Small intestine (tissue), 7 donors: ENCODE measurements at regions not wholly inside any gene's neighbourhood (a gene's known extent, or its start where the extent isn't known, plus 50 kb on each side); places are given as distances from the start of the nearest gene placed in this dataset.

Experiments
- DNase-seq, 2 donors: peaks; one replicate each; pipeline versions ENCODE4 v3.0.0 to v3.0.0-alpha.2; 2013
- FAIRE-seq: peaks from 2 replicates; lab custom pipeline; 2012; peaks lifted over from hg19 to GRCh38; lab: Jason Lieb, UNC
- H3K27ac ChIP-seq, 3 donors: one replicate each; pipeline ENCODE4 v1.5.1; 2013; ENCODE audit warnings: low read length in 2 of 3, mild to moderate bottlenecking in 2 of 3, control low read depth in 1 of 3, inconsistent platforms in 1 of 3, low read depth in 1 of 3, moderate library complexity in 1 of 3
- H3K27me3 ChIP-seq, 3 donors: one replicate each; pipeline ENCODE4 v1.6.1; 2013; ENCODE audit warnings: low read length in 3 of 3, inconsistent platforms in 1 of 3; ENCODE audit not compliant: control insufficient read depth in 3 of 3, insufficient read depth in 3 of 3
- H3K36me3 ChIP-seq, 3 donors: one replicate each; pipeline ENCODE4 v1.6.1; 2013; ENCODE audit warnings: low read length in 3 of 3, inconsistent platforms in 1 of 3, low read depth in 1 of 3, mild to moderate bottlenecking in 1 of 3, moderate library complexity in 1 of 3; ENCODE audit not compliant: control insufficient read depth in 3 of 3, insufficient read depth in 2 of 3
- H3K4me1 ChIP-seq, 3 donors: one replicate each; pipeline ENCODE4 v1.6.1; 2013; ENCODE audit warnings: low read length in 2 of 3, inconsistent platforms in 1 of 3, low read depth in 1 of 3, mild to moderate bottlenecking in 1 of 3, moderate library complexity in 1 of 3; ENCODE audit not compliant: control insufficient read depth in 3 of 3, insufficient read depth in 2 of 3
- H3K4me3 ChIP-seq, 3 donors: one replicate each; pipeline ENCODE4 v1.5.1; 2013; ENCODE audit warnings: low read length in 3 of 3, control low read depth in 1 of 3, inconsistent platforms in 1 of 3, low read depth in 1 of 3, mild to moderate bottlenecking in 1 of 3, moderate library complexity in 1 of 3
- H3K9me3 ChIP-seq, 2 donors: one replicate each; pipeline ENCODE4 v1.6.1; 2013; ENCODE audit warnings: low read depth in 1 of 2, low read length in 1 of 2; ENCODE audit not compliant: control insufficient read depth in 2 of 2, insufficient read depth in 1 of 2
- WGBS, 3 donors: extraction: QIAGEN DNeasy Blood & Tissue Kit; methylation state at CpG; one replicate each; pipeline ENCODE4 v1.1.7; 2013; 5-methylcytosine and 5-hydroxymethylcytosine counted together
- donor health status: healthy with polysubstance abuse.
- donor health status: control.
- donor health status: control.
- donor health status: Bipolar disorder and iron deficiency.
- donor health status: healthy.

DNA sequence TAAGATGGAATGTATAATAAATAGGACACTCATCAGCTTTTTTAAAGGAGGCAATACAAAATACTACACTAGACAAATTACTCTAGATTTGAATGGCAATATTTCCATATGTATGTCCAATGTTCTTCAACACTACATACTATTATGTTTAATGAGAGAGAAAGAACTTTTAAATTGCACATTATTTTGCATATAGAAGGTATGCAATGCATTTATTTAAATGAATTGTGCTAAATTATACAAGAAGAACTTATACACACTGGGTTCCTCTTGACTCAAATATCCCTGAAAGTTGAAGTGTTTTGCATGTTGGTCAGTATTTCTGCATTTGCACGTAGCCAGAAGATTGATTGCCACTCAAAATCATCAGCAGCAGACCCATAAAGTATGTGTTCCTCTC, 839.6 kb downstream of the ADGRL2 start:
- no peak overlapping the region for H3K4me3 ChIP-seq
- H3K27ac ChIP-seq = no peak overlapping the region
- no peak for DNase-seq
- 54 to 60% (median 59%) methylated on average over 1 of the region's 1 CpG for WGBS, 3 donors
- H3K27me3 ChIP-seq = no peaks in the 10 kb centered on the region
- FAIRE-seq = no peak
- H3K4me1 ChIP-seq = no peaks in the 10 kb centered on the region
- H3K9me3 ChIP-seq = no peaks in the 10 kb centered on the region
- H3K36me3 ChIP-seq = no peaks in the 10 kb centered on the region

DNA sequence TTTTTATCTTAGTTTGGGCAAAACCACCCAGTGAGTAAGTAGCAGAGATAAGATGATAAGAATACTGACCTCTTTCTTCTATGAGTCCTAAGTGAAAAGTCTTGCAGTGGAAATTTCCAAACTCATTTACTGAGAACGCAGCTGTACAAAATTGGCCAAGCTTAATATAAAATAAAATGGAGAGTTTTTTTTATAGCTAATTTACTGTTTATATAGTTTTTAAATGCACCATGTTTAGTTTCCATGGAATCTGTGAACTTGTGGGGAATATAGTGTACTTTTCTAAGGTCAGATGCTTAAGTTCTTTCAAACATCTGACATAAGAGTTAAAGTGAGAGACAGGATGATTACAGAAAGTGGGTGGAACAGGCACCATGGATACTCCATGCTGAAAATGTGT, 833.5 kb downstream of the ADGRL2 start:
- H3K4me3 ChIP-seq = no peak overlapping the region
- no peaks in the 10 kb centered on the region for H3K27me3 ChIP-seq
- no peaks in the 10 kb centered on the region for H3K9me3 ChIP-seq
- H3K27ac ChIP-seq = no peak overlapping the region
- WGBS, 3 donors = 34 to 94% (median 78%) methylated on average over 1 of the region's 1 CpG
- H3K4me1 ChIP-seq = no peaks in the 10 kb centered on the region
- FAIRE-seq = no peak
- H3K36me3 ChIP-seq = no peaks in the 10 kb centered on the region
- DNase-seq = no peak

DNA sequence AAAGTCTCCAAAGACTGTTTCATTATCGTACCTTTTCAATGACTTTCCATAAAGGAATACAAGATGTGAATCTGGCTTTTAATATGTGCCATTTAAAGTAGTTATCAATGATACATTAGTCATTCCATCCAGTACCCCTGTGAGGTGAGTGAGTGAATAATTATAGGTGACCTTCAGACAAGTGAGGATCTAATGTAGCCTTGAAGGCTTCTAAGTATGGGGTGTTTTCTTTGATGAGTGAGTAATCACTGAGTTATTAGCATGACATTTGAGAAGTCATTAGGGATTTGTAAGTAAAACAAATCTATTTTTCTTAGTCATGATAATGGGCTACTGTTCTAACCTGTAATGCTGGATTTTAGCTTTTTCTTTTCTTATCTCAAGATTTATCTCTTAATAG, 831.4 kb downstream of the ADGRL2 start:
- Histone ChIP-seq H3K4me3 (no peak overlapping the region), H3K27ac (no peak overlapping the region), H3K4me1 (no peaks in the 10 kb centered on the region), H3K27me3 (no peaks in the 10 kb centered on the region), H3K9me3 (no peaks in the 10 kb centered on the region), H3K36me3 (no peaks in the 10 kb centered on the region)
- WGBS, 3 donors = 81 to 91% (median 86%) methylated on average over 1 of the region's 1 CpG
- no peak for FAIRE-seq
- DNase-seq = no peak

DNA sequence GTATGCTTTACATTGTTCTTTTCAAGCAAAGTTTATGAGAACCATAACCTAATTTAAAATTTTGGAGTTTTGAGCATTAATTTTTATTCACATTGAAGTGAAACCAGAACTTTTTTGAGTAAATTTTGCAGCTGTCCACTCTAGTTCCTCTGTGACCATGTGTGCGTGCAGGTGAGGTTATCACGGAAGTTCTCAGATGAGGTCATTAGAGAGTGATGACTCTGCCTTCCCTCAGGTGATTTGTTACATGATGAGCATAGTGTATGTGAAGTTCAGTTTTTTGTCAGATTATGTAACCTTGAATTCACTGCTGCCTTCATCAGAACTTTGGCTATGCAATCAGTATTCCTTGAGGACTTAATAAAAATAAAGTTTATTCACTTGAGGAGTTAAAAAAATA, 828.2 kb downstream of the ADGRL2 start:
- DNase-seq (no peak), FAIRE-seq (no peak)
- Histone ChIP-seq H3K9me3 (peaks cover 0 to 3% of the 10 kb centered on the region in 2 donors), H3K36me3 (no peaks in the 10 kb centered on the region), H3K4me3 (no peak overlapping the region), H3K27me3 (no peaks in the 10 kb centered on the region), H3K27ac (no peak overlapping the region), H3K4me1 (no peaks in the 10 kb centered on the region)
- 91 to 93% (median 91%) methylated on average over 2 of the region's 2 CpGs for WGBS, 3 donors

DNA sequence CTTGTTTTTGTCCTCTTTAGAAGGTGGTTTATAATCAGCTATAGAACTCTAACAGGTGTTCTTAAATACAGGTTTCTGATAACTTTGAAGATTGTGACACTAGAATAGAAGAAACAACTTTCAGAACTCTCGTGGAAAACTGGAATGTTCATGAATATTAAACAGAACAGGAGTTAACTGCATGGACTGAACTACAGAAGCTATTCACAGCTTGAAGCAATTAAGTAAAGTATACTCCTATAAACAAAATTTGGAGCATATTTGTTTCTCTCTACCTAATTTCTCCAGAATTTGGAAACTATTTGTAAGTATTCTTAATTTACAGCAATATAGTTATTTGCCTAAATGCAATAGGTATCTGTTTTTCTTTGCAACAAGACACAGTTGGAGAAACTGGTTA, 824.8 kb downstream of the ADGRL2 start:
- no peak for FAIRE-seq
- no peak overlapping the region for H3K4me3 ChIP-seq
- 62 to 78% (median 72%) methylated on average over 1 of the region's 1 CpG for WGBS, 3 donors

DNA sequence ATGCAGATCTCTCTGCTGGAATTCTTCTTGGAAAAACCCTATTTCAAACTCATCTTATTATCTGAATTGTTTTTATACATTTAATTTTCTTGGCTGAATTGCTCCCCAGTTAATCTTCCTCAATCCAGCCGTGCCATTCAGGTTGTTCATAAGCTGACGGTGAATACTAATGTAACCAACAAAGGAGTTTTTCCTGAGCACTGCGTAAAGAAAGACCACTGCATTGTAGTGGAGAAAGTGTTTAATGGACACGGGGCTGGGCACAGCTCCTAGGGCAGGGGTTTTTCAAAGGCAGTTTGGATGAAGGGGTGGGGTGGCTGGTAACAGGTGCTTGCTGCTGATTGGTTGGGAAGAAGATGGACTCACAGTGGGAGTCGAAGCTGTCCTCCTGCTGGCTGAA, 820.3 kb downstream of the ADGRL2 start:
- 85 to 93% (median 88%) methylated on average over 5 of the region's 5 CpGs for WGBS, 3 donors
- DNase-seq (no peak), FAIRE-seq (no peak)

More for the DNA sequence above, 824.8 kb downstream of the ADGRL2 start:
- H3K36me3 ChIP-seq = no peaks in the 10 kb centered on the region
- peaks cover 0 to 12% of the 10 kb centered on the region in 2 donors for H3K9me3 ChIP-seq
- H3K4me1 ChIP-seq = no peaks in the 10 kb centered on the region
- H3K27me3 ChIP-seq = no peaks in the 10 kb centered on the region
- H3K27ac ChIP-seq = no peak overlapping the region
- no peak for DNase-seq

DNA sequence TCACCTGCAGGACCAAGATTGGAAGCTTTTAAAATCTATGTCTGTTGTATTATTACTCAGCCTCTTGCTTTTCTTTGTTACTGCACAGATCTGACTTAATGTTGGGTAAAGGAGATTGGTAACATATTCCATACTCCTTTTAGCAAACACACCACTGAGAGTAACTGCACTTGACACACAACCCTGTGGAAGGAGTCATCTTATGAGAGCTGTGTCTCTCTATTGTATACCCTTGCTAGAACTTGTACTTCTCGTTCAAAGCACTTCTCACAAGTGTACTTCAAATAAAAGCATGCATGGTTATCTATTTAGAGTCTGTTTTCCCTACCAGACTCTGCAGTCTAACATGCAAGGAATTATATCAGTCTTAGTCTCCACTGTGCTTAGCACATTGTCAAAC, 813.4 kb downstream of the ADGRL2 start:
- DNase-seq (no peak), FAIRE-seq (no peak)
- Histone ChIP-seq H3K4me3 (no peak overlapping the region), H3K27me3 (no peaks in the 10 kb centered on the region), H3K27ac (no peak overlapping the region), H3K4me1 (no peaks in the 10 kb centered on the region), H3K36me3 (no peaks in the 10 kb centered on the region), H3K9me3 (no peaks in the 10 kb centered on the region)
- 43 to 53% (median 47%) methylated on average over 1 of the region's 1 CpG for WGBS, 3 donors

More for the DNA sequence above, 820.3 kb downstream of the ADGRL2 start:
- Histone ChIP-seq H3K36me3 (no peaks in the 10 kb centered on the region), H3K27me3 (no peaks in the 10 kb centered on the region), H3K27ac (no peak overlapping the region), H3K9me3 (peaks cover 0 to 9% of the 10 kb centered on the region in 2 donors), H3K4me3 (no peak overlapping the region), H3K4me1 (no peaks in the 10 kb centered on the region)

DNA sequence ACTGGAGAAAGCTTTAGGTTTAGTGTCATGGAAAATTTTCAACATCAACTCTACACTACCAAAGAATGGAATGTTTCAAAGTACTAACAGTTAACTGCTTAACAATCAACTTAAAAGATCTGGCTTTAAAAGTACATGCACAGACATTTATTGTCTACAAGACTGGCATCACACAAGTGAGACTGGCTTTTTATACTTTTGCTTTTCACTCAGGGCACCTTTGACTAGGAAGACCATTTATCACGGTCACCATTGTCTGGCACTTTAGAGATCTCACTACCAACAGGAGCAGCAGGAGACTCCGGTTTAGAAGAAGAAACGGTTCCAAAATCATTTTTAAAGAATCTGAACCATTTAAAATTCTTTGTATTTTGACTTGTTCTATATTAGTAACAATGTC, 812.3 kb downstream of the ADGRL2 start:
- Histone ChIP-seq H3K9me3 (no peaks in the 10 kb centered on the region), H3K27ac (no peak overlapping the region), H3K4me3 (no peak overlapping the region), H3K36me3 (no peaks in the 10 kb centered on the region), H3K27me3 (no peaks in the 10 kb centered on the region), H3K4me1 (no peaks in the 10 kb centered on the region)
- FAIRE-seq (no peak), DNase-seq (no peak)
- 43 to 69% (median 66%) methylated on average over 3 of the region's 3 CpGs for WGBS, 3 donors

DNA sequence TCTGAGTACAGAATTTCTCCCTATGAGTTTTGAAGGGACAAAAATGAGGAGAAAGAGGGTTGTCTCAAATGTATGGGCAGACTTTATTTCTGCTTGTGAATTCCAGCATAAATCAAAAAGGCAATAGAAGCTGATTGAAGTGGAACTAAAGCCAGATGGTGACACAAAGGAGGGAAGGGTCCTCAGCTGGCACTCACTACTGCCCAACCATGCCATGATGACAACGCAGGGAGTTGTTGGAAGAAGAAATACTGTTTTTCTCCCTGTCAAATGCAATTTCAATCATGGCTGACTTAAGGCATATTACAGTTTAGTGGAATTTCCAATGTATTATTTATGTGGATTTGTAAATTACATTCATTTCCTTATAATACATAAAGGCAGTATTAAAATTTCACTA, 805.8 kb downstream of the ADGRL2 start:
- no peak for DNase-seq
- Histone ChIP-seq H3K36me3 (no peaks in the 10 kb centered on the region), H3K27ac (no peak overlapping the region), H3K4me1 (no peaks in the 10 kb centered on the region), H3K27me3 (no peaks in the 10 kb centered on the region), H3K4me3 (no peak overlapping the region), H3K9me3 (no peaks in the 10 kb centered on the region)
- FAIRE-seq = no peak
- 78 to 100% (median 88%) methylated on average over 1 of the region's 1 CpG for WGBS, 3 donors
